WTC11 (cell line): ENCODE measurements at regions not wholly inside any gene's neighbourhood (a gene's known extent, or its start where the extent isn't known, plus 50 kb on each side); places are given as distances from the start of the nearest gene placed in this dataset.

ENCODE experiments used
- ATAC-seq: fragments of 200-7000 bp; cut with Tn5 transposase; 2 replicates; pipeline ENCODE4 v1.10.0; 2021; ENCODE audit warnings: mild to moderate bottlenecking, moderate library complexity
- CTCF ChIA-PET: fragments of 300-600 bp; sonication (Branson Sonifier 250); formaldehyde crosslinking; loops from one replicate; lab custom pipeline; 2021; ENCODE audit warnings: antibody characterized with exemption; lab: Charles Lee
- POLR2A ChIA-PET: fragments of 350-600 bp; sonication (Branson Sonifier 250); formaldehyde crosslinking; loops from one replicate; lab custom pipeline; 2021; ENCODE audit warnings: antibody characterized with exemption; lab: Charles Lee
- DNase-seq: peaks from one replicate; pipeline ENCODE4 v3.0.0; 2021; ENCODE audit warnings: low spot score
- H3K27ac Mint-ChIP-seq: 2 replicates; pipeline ENCODE4 v1.8.0; 2021; ENCODE audit warnings: mixed read lengths
- H3K27me3 Mint-ChIP-seq: 2 replicates; pipeline ENCODE4 v1.8.0; 2021; ENCODE audit warnings: low read depth, mild to moderate bottlenecking, moderate library complexity, mixed read lengths
- H3K36me3 Mint-ChIP-seq: 2 replicates; pipeline ENCODE4 v1.8.0; 2021; ENCODE audit warnings: mixed read lengths
- H3K4me1 Mint-ChIP-seq: 2 replicates; pipeline ENCODE4 v1.8.0; 2022; ENCODE audit warnings: mixed read lengths
- H3K4me3 Mint-ChIP-seq: 2 replicates; pipeline ENCODE4 v1.8.0; 2021; ENCODE audit warnings: mild to moderate bottlenecking, moderate library complexity, mixed read lengths
- H3K9me3 Mint-ChIP-seq: 2 replicates; pipeline ENCODE4 v1.8.0; 2021; ENCODE audit warnings: mixed read lengths
- ATF1 ChIP-seq: sonication (generic); formaldehyde crosslinking; IDR thresholded peaks from 2 replicates; pipeline ENCODE4 v1.8.1; 2023; ENCODE audit warnings: mild to moderate bottlenecking, moderate library complexity, missing genetic modification reagents
- ERG ChIP-seq: fragments of 250-450 bp; sonication (Bioruptor Pico); IDR thresholded peaks from 2 replicates; pipeline ENCODE4 v1.8.0; 2021; ENCODE audit warnings: mild to moderate bottlenecking
- ETV6 ChIP-seq: sonication (generic); formaldehyde crosslinking; IDR thresholded peaks from 2 replicates; pipeline ENCODE4 v1.8.1; 2022; ENCODE audit warnings: mild to moderate bottlenecking, missing genetic modification reagents
- GTF2I ChIP-seq: fragments of 250-450 bp; sonication (Bioruptor Pico); conservative IDR thresholded peaks from 2 replicates; pipeline ENCODE4 v1.4.0; 2021; ENCODE audit warnings: mild to moderate bottlenecking
- HMGA2 ChIP-seq: fragments of 250-450 bp; sonication (Bioruptor Pico); IDR thresholded peaks from 2 replicates; pipeline ENCODE4 v1.4.0; 2021; ENCODE audit warnings: mild to moderate bottlenecking, moderate library complexity
- IRF2 ChIP-seq: sonication (generic); formaldehyde crosslinking; IDR thresholded peaks from 2 replicates; pipeline ENCODE4 v1.8.0; 2022; ENCODE audit warnings: low read depth, missing genetic modification reagents, borderline replicate concordance
- NR1H2 ChIP-seq: sonication (generic); formaldehyde crosslinking; IDR thresholded peaks from 2 replicates; pipeline ENCODE4 v1.9.0; 2021; ENCODE audit warnings: mild to moderate bottlenecking, moderate library complexity, missing genetic modification reagents
- NR2C2 ChIP-seq: sonication (generic); formaldehyde crosslinking; IDR thresholded peaks from 2 replicates; pipeline ENCODE4 v1.8.0; 2022; ENCODE audit warnings: mild to moderate bottlenecking, missing genetic modification reagents
- NR3C1 ChIP-seq: sonication (generic); formaldehyde crosslinking; conservative IDR thresholded peaks from 2 replicates; pipeline ENCODE4 v1.8.1; 2023; ENCODE audit warnings: low read depth, mild to moderate bottlenecking, missing genetic modification reagents
- SMAD4 ChIP-seq: sonication (generic); formaldehyde crosslinking; IDR thresholded peaks from 2 replicates; pipeline ENCODE4 v1.8.0; 2022; ENCODE audit warnings: mild to moderate bottlenecking, missing genetic modification reagents
- USF1 ChIP-seq: sonication (generic); formaldehyde crosslinking; IDR thresholded peaks from 2 replicates; pipeline ENCODE4 v1.8.0; 2022; ENCODE audit warnings: mild to moderate bottlenecking, missing genetic modification reagents
- ZNF263 ChIP-seq: sonication (generic); formaldehyde crosslinking; IDR thresholded peaks from 2 replicates; pipeline ENCODE4 v1.8.1; 2022; ENCODE audit warnings: low read depth, mild to moderate bottlenecking, moderate library complexity, missing genetic modification reagents
- ZNF281 ChIP-seq: sonication (generic); formaldehyde crosslinking; IDR thresholded peaks from 2 replicates; pipeline ENCODE4 v1.8.0; 2023; ENCODE audit warnings: mild to moderate bottlenecking, missing genetic modification reagents
- ZNF416 ChIP-seq: fragments of 250-450 bp; sonication (Bioruptor Pico); IDR thresholded peaks from 2 replicates; pipeline ENCODE4 v1.9.0; 2021; ENCODE audit warnings: mild to moderate bottlenecking, inconsistent platforms
- ZNF671 ChIP-seq: fragments of 250-450 bp; sonication (Bioruptor Pico); IDR thresholded peaks from 2 replicates; pipeline ENCODE4 v1.8.0; 2021; ENCODE audit warnings: mild to moderate bottlenecking
- TF ChIP-seq, protein P1 (sequence below): sonication (generic); formaldehyde crosslinking; IDR thresholded peaks from 2 replicates; pipeline ENCODE4 v1.8.0; 2022; ENCODE audit warnings: missing genetic modification reagents
- TF ChIP-seq, protein P2 (sequence below): fragments of 250-450 bp; sonication (Bioruptor Pico); IDR thresholded peaks from 2 replicates; pipeline ENCODE4 v1.9.0; 2021; ENCODE audit warnings: mild to moderate bottlenecking
- TF ChIP-seq, protein P3 (sequence below): sonication (generic); formaldehyde crosslinking; IDR thresholded peaks from 2 replicates; pipeline ENCODE4 v1.8.1; 2023; ENCODE audit warnings: mild to moderate bottlenecking, missing genetic modification reagents
- TF ChIP-seq, protein P4 (sequence below): sonication (generic); formaldehyde crosslinking; IDR thresholded peaks from 2 replicates; pipeline ENCODE4 v1.8.1; 2023; ENCODE audit warnings: mild to moderate bottlenecking, missing genetic modification reagents, moderate library complexity
- TF ChIP-seq, protein P5 (sequence below): sonication (generic); formaldehyde crosslinking; IDR thresholded peaks from 2 replicates; pipeline ENCODE4 v1.8.1; 2023; ENCODE audit warnings: mild to moderate bottlenecking, missing genetic modification reagents, moderate library complexity
- TF ChIP-seq, protein P6 (sequence below): sonication (generic); formaldehyde crosslinking; IDR thresholded peaks from 2 replicates; pipeline ENCODE4 v1.8.0; 2023; ENCODE audit warnings: missing genetic modification reagents

- TF ChIP-seq, protein P1, sequence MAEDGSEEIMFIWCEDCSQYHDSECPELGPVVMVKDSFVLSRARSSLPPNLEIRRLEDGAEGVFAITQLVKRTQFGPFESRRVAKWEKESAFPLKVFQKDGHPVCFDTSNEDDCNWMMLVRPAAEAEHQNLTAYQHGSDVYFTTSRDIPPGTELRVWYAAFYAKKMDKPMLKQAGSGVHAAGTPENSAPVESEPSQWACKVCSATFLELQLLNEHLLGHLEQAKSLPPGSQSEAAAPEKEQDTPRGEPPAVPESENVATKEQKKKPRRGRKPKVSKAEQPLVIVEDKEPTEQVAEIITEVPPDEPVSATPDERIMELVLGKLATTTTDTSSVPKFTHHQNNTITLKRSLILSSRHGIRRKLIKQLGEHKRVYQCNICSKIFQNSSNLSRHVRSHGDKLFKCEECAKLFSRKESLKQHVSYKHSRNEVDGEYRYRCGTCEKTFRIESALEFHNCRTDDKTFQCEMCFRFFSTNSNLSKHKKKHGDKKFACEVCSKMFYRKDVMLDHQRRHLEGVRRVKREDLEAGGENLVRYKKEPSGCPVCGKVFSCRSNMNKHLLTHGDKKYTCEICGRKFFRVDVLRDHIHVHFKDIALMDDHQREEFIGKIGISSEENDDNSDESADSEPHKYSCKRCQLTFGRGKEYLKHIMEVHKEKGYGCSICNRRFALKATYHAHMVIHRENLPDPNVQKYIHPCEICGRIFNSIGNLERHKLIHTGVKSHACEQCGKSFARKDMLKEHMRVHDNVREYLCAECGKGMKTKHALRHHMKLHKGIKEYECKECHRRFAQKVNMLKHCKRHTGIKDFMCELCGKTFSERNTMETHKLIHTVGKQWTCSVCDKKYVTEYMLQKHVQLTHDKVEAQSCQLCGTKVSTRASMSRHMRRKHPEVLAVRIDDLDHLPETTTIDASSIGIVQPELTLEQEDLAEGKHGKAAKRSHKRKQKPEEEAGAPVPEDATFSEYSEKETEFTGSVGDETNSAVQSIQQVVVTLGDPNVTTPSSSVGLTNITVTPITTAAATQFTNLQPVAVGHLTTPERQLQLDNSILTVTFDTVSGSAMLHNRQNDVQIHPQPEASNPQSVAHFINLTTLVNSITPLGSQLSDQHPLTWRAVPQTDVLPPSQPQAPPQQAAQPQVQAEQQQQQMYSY (CRISPR knock-in tag): no peak
- TF ChIP-seq, protein P2, sequence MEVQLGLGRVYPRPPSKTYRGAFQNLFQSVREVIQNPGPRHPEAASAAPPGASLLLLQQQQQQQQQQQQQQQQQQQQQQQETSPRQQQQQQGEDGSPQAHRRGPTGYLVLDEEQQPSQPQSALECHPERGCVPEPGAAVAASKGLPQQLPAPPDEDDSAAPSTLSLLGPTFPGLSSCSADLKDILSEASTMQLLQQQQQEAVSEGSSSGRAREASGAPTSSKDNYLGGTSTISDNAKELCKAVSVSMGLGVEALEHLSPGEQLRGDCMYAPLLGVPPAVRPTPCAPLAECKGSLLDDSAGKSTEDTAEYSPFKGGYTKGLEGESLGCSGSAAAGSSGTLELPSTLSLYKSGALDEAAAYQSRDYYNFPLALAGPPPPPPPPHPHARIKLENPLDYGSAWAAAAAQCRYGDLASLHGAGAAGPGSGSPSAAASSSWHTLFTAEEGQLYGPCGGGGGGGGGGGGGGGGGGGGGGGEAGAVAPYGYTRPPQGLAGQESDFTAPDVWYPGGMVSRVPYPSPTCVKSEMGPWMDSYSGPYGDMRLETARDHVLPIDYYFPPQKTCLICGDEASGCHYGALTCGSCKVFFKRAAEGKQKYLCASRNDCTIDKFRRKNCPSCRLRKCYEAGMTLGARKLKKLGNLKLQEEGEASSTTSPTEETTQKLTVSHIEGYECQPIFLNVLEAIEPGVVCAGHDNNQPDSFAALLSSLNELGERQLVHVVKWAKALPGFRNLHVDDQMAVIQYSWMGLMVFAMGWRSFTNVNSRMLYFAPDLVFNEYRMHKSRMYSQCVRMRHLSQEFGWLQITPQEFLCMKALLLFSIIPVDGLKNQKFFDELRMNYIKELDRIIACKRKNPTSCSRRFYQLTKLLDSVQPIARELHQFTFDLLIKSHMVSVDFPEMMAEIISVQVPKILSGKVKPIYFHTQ (CRISPR knock-in tag): no peak
- TF ChIP-seq GTF2I (CRISPR knock-in tag): no peak
- TF ChIP-seq SMAD4 (CRISPR knock-in tag): no peak
- TF ChIP-seq, protein P3, sequence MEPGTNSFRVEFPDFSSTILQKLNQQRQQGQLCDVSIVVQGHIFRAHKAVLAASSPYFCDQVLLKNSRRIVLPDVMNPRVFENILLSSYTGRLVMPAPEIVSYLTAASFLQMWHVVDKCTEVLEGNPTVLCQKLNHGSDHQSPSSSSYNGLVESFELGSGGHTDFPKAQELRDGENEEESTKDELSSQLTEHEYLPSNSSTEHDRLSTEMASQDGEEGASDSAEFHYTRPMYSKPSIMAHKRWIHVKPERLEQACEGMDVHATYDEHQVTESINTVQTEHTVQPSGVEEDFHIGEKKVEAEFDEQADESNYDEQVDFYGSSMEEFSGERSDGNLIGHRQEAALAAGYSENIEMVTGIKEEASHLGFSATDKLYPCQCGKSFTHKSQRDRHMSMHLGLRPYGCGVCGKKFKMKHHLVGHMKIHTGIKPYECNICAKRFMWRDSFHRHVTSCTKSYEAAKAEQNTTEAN (CRISPR knock-in tag): no peak
- TF ChIP-seq NR2C2 (CRISPR knock-in tag): no peak
- no peak for TF ChIP-seq NR1H2 (CRISPR knock-in tag)
- no peak for TF ChIP-seq ATF1 (CRISPR knock-in tag)
- TF ChIP-seq ERG: no peak
- TF ChIP-seq, protein P4, sequence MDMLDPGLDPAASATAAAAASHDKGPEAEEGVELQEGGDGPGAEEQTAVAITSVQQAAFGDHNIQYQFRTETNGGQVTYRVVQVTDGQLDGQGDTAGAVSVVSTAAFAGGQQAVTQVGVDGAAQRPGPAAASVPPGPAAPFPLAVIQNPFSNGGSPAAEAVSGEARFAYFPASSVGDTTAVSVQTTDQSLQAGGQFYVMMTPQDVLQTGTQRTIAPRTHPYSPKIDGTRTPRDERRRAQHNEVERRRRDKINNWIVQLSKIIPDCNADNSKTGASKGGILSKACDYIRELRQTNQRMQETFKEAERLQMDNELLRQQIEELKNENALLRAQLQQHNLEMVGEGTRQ (CRISPR knock-in tag): no peak
Measured at GRCh38 chr16:60230666-60231065, 1496.5 kb upstream of the GOT2 start (continued).

DNA sequence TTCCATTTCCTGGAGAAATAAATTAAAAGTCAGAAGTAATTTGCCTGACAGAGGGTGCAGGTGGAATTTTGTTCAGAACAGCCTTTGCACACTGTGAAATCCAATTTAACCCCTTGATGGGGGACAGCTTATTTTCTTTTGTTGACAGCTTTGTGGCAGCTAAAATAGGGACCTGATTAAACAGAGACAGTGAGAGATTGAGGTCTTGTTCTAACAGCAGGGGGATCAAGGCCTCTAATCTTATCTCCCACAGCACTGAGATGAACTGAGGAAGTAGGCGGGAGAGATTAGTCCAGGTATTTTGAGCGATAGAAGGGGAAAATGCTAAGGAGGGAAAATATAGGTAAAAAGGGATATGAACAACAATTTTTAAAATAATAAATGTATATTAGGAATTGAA, 1491.4 kb upstream of the GOT2 start:
- ChIA-PET CTCF (no interaction called here), POLR2A (no interaction called here)
- H3K36me3 Mint-ChIP-seq: peaks cover 7% of the 10 kb centered on the region; the same call in 1 of the 2 replicates
- peaks cover 4% of the 10 kb centered on the region; the same call in 1 of the 2 replicates for H3K4me1 Mint-ChIP-seq
- H3K9me3 Mint-ChIP-seq: peaks cover 7% of the 10 kb centered on the region; the same call in 1 of the 2 replicates
- no peak overlapping the region for H3K4me3 Mint-ChIP-seq
- no peaks in the 10 kb centered on the region for H3K27me3 Mint-ChIP-seq
- H3K27ac Mint-ChIP-seq: no peak overlapping the region
- DNase-seq: no peak
- ATAC-seq: no peak; the same call in 1 of the 2 replicates
- TF ChIP-seq, protein P5, sequence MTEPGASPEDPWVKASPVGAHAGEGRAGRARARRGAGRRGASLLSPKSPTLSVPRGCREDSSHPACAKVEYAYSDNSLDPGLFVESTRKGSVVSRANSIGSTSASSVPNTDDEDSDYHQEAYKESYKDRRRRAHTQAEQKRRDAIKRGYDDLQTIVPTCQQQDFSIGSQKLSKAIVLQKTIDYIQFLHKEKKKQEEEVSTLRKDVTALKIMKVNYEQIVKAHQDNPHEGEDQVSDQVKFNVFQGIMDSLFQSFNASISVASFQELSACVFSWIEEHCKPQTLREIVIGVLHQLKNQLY (CRISPR knock-in tag): no peak
- no peak for TF ChIP-seq NR3C1 (CRISPR knock-in tag)
- TF ChIP-seq ATF1 (CRISPR knock-in tag): no peak
- TF ChIP-seq HMGA2 (CRISPR knock-in tag): no peak
- TF ChIP-seq ETV6 (CRISPR knock-in tag): no peak
- no peak for TF ChIP-seq IRF2 (CRISPR knock-in tag)
- no peak for TF ChIP-seq ZNF671 (CRISPR knock-in tag)
- TF ChIP-seq ZNF416: no peak
- TF ChIP-seq, protein P6, sequence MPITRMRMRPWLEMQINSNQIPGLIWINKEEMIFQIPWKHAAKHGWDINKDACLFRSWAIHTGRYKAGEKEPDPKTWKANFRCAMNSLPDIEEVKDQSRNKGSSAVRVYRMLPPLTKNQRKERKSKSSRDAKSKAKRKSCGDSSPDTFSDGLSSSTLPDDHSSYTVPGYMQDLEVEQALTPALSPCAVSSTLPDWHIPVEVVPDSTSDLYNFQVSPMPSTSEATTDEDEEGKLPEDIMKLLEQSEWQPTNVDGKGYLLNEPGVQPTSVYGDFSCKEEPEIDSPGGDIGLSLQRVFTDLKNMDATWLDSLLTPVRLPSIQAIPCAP: no peak
- TF ChIP-seq USF1 (CRISPR knock-in tag): no peak
- no peak for TF ChIP-seq ZNF263 (CRISPR knock-in tag)
- no peak for TF ChIP-seq ZNF281 (CRISPR knock-in tag)
